SK-N-SH treated with all-trans-retinoic acid at 6 μM for 48 hours (cell line): ENCODE measurements at regions not wholly inside any gene's neighbourhood (a gene's known extent, or its start where the extent isn't known, plus 50 kb on each side); places are given as distances from the start of the nearest gene placed in this dataset.
"Not testable (repeated sequence)": the region's sequence is repeated elsewhere in the genome, so short reads cannot be mapped to it uniquely, and the experiment has no call there.

Experiments
- ATAC-seq: fragments of 200-7000 bp; cut with Tn5 transposase; 3 replicates; pipeline ENCODE4 v1.9.1; 2020; ENCODE audit warnings: mild to moderate bottlenecking, moderate library complexity
- ARNTL ChIP-seq: fragments of 450-650 bp; formaldehyde crosslinking; IDR thresholded peaks from 2 replicates; pipeline ENCODE4 v1.5.0; 2020; ENCODE audit warnings: low read depth, mild to moderate bottlenecking, moderate library complexity, borderline replicate concordance
- BACH2 ChIP-seq: fragments of 250-450 bp; sonication (Bioruptor Pico); IDR thresholded peaks from 2 replicates; pipeline ENCODE4 v1.9.0; 2021; ENCODE audit warnings: mild to moderate bottlenecking, borderline replicate concordance
- CSDC2 ChIP-seq: fragments of 250-450 bp; sonication (Bioruptor Pico); IDR thresholded peaks from 2 replicates; pipeline ENCODE4 v1.5.0; 2020; ENCODE audit warnings: mild to moderate bottlenecking, moderate library complexity
- ESRRG ChIP-seq: fragments of 250-450 bp; sonication (Bioruptor Pico); IDR thresholded peaks from 2 replicates; pipeline ENCODE4 v1.6.1; 2021; ENCODE audit warnings: mild to moderate bottlenecking
- ISL1 ChIP-seq: fragments of 250-450 bp; sonication (Bioruptor Pico); IDR thresholded peaks from 2 replicates; pipeline ENCODE4 v2.1.2; 2022; ENCODE audit warnings: mild to moderate bottlenecking, moderate library complexity
- OSR1 ChIP-seq: fragments of 250-450 bp; sonication (Bioruptor Pico); IDR thresholded peaks from 2 replicates; pipeline ENCODE4 v1.8.0; 2022; ENCODE audit warnings: moderate library complexity, mild to moderate bottlenecking, inconsistent platforms
- PATZ1 ChIP-seq: fragments of 250-450 bp; sonication (Bioruptor Pico); IDR thresholded peaks from 2 replicates; pipeline ENCODE4 v1.8.0; 2020; ENCODE audit warnings: mild to moderate bottlenecking, moderate library complexity, borderline replicate concordance
- PPARA ChIP-seq: fragments of 250-450 bp; sonication (Bioruptor Pico); IDR thresholded peaks from 2 replicates; pipeline ENCODE4 v1.5.0; 2020; ENCODE audit warnings: mild to moderate bottlenecking, borderline replicate concordance
- TCF4 ChIP-seq: fragments of 250-450 bp; sonication (Bioruptor Pico); IDR thresholded peaks from 2 replicates; pipeline ENCODE4 v1.8.0; 2021; ENCODE audit warnings: mild to moderate bottlenecking, moderate library complexity, borderline replicate concordance
- TOX ChIP-seq: fragments of 250-450 bp; sonication (Bioruptor Pico); IDR thresholded peaks from 2 replicates; pipeline ENCODE4 v1.8.0; 2021; ENCODE audit warnings: mild to moderate bottlenecking, moderate library complexity, borderline replicate concordance
- TSHZ2 ChIP-seq: fragments of 250-450 bp; sonication (Bioruptor Pico); IDR thresholded peaks from 2 replicates; pipeline ENCODE4 v1.5.0; 2020; ENCODE audit warnings: mild to moderate bottlenecking, moderate library complexity
- ZC3H10 ChIP-seq: fragments of 250-450 bp; sonication (Bioruptor Pico); IDR thresholded peaks from 2 replicates; pipeline ENCODE4 v1.5.1; 2021; ENCODE audit warnings: mild to moderate bottlenecking, moderate library complexity
- ZFP3 ChIP-seq: fragments of 250-450 bp; sonication (Bioruptor Pico); IDR thresholded peaks from 2 replicates; pipeline ENCODE4 v1.5.0; 2020; ENCODE audit warnings: mild to moderate bottlenecking, moderate library complexity
- ZFP30 ChIP-seq: fragments of 450-650 bp; formaldehyde crosslinking; IDR thresholded peaks from 2 replicates; pipeline ENCODE4 v1.5.0; 2022; ENCODE audit warnings: mild to moderate bottlenecking, moderate library complexity
- ZNF565 ChIP-seq: fragments of 450-650 bp; formaldehyde crosslinking; conservative IDR thresholded peaks from 2 replicates; pipeline ENCODE4 v1.5.0; 2020; ENCODE audit warnings: low read depth, mild to moderate bottlenecking, moderate library complexity
- ZNF70 ChIP-seq: fragments of 450-650 bp; formaldehyde crosslinking; IDR thresholded peaks from 2 replicates; pipeline ENCODE4 v1.5.0; 2020; ENCODE audit warnings: mild to moderate bottlenecking, moderate library complexity
- ZNF8 ChIP-seq: fragments of 450-650 bp; formaldehyde crosslinking; IDR thresholded peaks from 2 replicates; pipeline ENCODE4 v1.5.0; 2020; ENCODE audit warnings: mild to moderate bottlenecking, moderate library complexity
- TF ChIP-seq, protein P1 (sequence below): fragments of 250-450 bp; sonication (Bioruptor Pico); IDR thresholded peaks from 2 replicates; pipeline ENCODE4 v1.5.1; 2020; ENCODE audit warnings: low read depth, mild to moderate bottlenecking, moderate library complexity
- TF ChIP-seq, protein P2 (sequence below): fragments of 250-450 bp; sonication (Bioruptor Pico); IDR thresholded peaks from 2 replicates; pipeline ENCODE4 v1.5.1; 2021; ENCODE audit warnings: mild to moderate bottlenecking, moderate library complexity

DNA sequence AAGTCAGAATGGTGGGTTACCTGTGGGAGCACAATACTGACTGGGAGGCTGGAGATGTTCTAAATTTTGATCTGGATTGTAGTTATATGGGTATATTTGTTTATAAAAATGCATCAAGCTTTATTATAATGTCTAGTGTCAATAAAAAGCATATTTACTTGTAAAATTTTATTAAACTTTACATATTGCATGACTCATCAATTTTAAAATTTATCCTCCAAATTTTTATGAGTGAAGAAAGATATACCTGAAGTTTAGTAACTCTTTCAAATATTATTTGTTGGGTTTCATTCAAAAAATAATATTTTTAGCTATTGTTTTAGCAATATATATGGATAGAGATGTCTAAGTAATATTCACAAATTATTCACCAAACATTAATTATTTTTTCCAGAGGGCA lies 103.0 kb downstream of the ANXA5 start:
- no peak for ATAC-seq

DNA sequence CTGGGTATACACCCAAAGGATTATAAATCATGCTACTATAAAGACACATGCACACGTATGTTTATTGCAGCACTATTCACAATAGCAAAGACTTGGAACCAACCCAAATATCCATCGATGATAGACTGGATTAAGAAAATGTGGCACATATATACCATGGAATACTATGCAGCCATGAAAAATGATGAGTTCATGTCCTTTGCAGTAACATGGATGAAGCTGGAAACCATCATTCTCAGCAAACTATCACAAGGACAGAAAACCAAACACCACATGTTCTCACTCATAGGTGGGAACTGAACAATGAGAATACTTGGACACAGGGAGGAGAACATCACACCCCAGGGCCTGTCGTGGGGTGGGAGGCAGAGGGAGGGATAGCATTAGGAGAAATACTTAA lies 104.5 kb downstream of the ANXA5 start:
- ATAC-seq = not testable (repeated sequence)

More for the DNA sequence above, 103.0 kb downstream of the ANXA5 start:
- TF ChIP-seq ZC3H10 (no peak), ZFP30 (CRISPR knock-in tag) (no peak), ESRRG (CRISPR knock-in tag) (no peak), CSDC2 (no peak), PATZ1 (no peak), PPARA (CRISPR knock-in tag) (no peak), BACH2 (CRISPR knock-in tag) (no peak), TSHZ2 (CRISPR knock-in tag) (no peak), TOX (CRISPR knock-in tag) (no peak)
- TF ChIP-seq, all 23 proteins: peak for 0

DNA sequence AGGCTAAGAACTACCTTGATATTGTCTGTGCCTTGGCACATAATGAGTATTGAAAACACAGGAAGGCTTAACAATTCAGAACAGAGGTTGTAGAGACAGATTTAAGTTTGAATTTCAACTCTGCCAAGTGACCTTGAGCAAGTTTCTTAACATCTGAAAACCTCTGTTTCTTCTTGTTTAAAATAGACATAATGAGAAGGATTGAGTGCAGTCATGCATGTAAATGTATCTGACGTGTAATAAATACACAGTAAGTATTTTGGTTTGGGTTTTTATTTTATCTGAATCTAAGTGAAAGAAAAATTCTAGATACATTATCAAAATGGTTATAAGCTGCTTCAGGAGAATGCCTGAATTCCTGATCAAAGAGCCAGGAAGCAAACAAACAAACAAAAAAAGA lies 111.9 kb downstream of the ANXA5 start:
- no peak for ATAC-seq
- TF ChIP-seq ZNF70 (CRISPR knock-in tag) (no peak), ZC3H10 (no peak), ZNF8 (CRISPR knock-in tag) (no peak), PPARA (CRISPR knock-in tag) (no peak), ZFP3 (CRISPR knock-in tag) (no peak), TCF4 (CRISPR knock-in tag) (no peak), OSR1 (no peak), ARNTL (CRISPR knock-in tag) (no peak), ZNF565 (CRISPR knock-in tag) (no peak)
- TF ChIP-seq, protein P1, sequence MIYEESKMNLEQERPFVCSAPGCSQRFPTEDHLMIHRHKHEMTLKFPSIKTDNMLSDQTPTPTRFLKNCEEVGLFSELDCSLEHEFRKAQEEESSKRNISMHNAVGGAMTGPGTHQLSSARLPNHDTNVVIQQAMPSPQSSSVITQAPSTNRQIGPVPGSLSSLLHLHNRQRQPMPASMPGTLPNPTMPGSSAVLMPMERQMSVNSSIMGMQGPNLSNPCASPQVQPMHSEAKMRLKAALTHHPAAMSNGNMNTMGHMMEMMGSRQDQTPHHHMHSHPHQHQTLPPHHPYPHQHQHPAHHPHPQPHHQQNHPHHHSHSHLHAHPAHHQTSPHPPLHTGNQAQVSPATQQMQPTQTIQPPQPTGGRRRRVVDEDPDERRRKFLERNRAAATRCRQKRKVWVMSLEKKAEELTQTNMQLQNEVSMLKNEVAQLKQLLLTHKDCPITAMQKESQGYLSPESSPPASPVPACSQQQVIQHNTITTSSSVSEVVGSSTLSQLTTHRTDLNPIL = no peak
- TF ChIP-seq, protein P2, sequence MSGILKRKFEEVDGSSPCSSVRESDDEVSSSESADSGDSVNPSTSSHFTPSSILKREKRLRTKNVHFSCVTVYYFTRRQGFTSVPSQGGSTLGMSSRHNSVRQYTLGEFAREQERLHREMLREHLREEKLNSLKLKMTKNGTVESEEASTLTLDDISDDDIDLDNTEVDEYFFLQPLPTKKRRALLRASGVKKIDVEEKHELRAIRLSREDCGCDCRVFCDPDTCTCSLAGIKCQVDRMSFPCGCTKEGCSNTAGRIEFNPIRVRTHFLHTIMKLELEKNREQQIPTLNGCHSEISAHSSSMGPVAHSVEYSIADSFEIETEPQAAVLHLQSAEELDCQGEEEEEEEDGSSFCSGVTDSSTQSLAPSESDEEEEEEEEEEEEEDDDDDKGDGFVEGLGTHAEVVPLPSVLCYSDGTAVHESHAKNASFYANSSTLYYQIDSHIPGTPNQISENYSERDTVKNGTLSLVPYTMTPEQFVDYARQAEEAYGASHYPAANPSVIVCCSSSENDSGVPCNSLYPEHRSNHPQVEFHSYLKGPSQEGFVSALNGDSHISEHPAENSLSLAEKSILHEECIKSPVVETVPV (CRISPR knock-in tag) = no peak
- TF ChIP-seq, all 23 proteins: peak for 0

GRCh38 chr4:121583396-121583795 lies 113.4 kb downstream of the ANXA5 start:
- TF ChIP-seq ISL1 (CRISPR knock-in tag) = no peak
- no peak for TF ChIP-seq TSHZ2 (CRISPR knock-in tag)

More at GRCh38 chr4:121583396-121583795, 113.4 kb downstream of the ANXA5 start:
- no peak for ATAC-seq
